Neural progenitor cell (in vitro differentiated cells): ENCODE measurements at regions not wholly inside any gene's neighbourhood (a gene's known extent, or its start where the extent isn't known, plus 50 kb on each side); places are given as distances from the start of the nearest gene placed in this dataset.

Experiments used
- DNase-seq: peaks from one replicate; pipeline ENCODE4 v3.0.0-alpha.2; 2016; ENCODE audit warnings: low spot score
- H2AFZ ChIP-seq: fragments of 200-600 bp; sonication (generic); replicated peaks from 2 replicates; pipeline ENCODE4 v1.6.1; 2016; ENCODE audit warnings: antibody characterized with exemption
- H3F3A ChIP-seq: fragments of 200-600 bp; sonication (generic); 2 replicates; pipeline ENCODE4 v1.6.1; 2016; ENCODE audit warnings: antibody characterized with exemption, low read depth
- H3K27ac ChIP-seq: fragments of 200-600 bp; sonication (generic); 2 replicates; pipeline ENCODE4 v1.5.1; 2016; ENCODE audit warnings: mild to moderate bottlenecking
- H3K27me3 ChIP-seq: fragments of 200-600 bp; sonication (generic); 2 replicates; pipeline ENCODE4 v1.6.1; 2016; ENCODE audit warnings: mild to moderate bottlenecking, moderate library complexity
- H3K36me3 ChIP-seq: fragments of 200-600 bp; sonication (generic); 2 replicates; pipeline ENCODE4 v1.5.1; 2016
- H3K4me1 ChIP-seq: fragments of 200-600 bp; sonication (generic); 2 replicates; pipeline ENCODE4 v1.6.1; 2016; ENCODE audit warnings: mixed run types
- H3K4me2 ChIP-seq: fragments of 200-600 bp; sonication (generic); 2 replicates; pipeline ENCODE4 v1.6.1; 2016
- H3K4me3 ChIP-seq: fragments of 200-600 bp; sonication (generic); 2 replicates; pipeline ENCODE4 v1.5.1; 2016
- H3K79me2 ChIP-seq: fragments of 200-600 bp; sonication (generic); 2 replicates; pipeline ENCODE4 v1.6.1; 2016; ENCODE audit warnings: low read depth
- H3K9ac ChIP-seq: fragments of 200-600 bp; sonication (generic); 2 replicates; pipeline ENCODE4 v1.6.1; 2016
- H3K9me3 ChIP-seq: fragments of 200-600 bp; sonication (generic); 2 replicates; pipeline ENCODE4 v1.5.1; 2016; ENCODE audit warnings: low read depth
- H4K20me1 ChIP-seq: fragments of 200-600 bp; sonication (generic); 2 replicates; pipeline ENCODE4 v1.6.1; 2016; ENCODE audit warnings: low read depth
- H3K27ac Mint-ChIP-seq: 3 replicates; pipeline ENCODE4 v1.8.0; 2021; ENCODE audit warnings: mixed read lengths
- H3K27me3 Mint-ChIP-seq: 2 replicates; pipeline ENCODE4 v1.8.0; 2022; ENCODE audit warnings: low read depth, mild to moderate bottlenecking, inconsistent platforms, moderate library complexity, mixed read lengths; ENCODE audit not compliant: insufficient read depth
- H3K36me3 Mint-ChIP-seq: 3 replicates; pipeline ENCODE4 v1.8.0; 2021; ENCODE audit warnings: mixed read lengths
- H3K4me1 Mint-ChIP-seq: 3 replicates; pipeline ENCODE4 v1.8.0; 2021; ENCODE audit warnings: mixed read lengths
- H3K4me3 Mint-ChIP-seq: 3 replicates; pipeline ENCODE4 v1.8.0; 2021; ENCODE audit warnings: mild to moderate bottlenecking, moderate library complexity, mixed read lengths
- H3K9me3 Mint-ChIP-seq: 3 replicates; pipeline ENCODE4 v1.8.0; 2020; ENCODE audit warnings: mixed read lengths
- CTCF ChIP-seq: fragments of 200-600 bp; sonication (generic); IDR thresholded peaks from 2 replicates; pipeline ENCODE4 v1.5.1; 2017; ENCODE audit warnings: antibody characterized with exemption, mild to moderate bottlenecking
- EZH2 ChIP-seq: fragments of 200-600 bp; sonication (generic); IDR thresholded peaks from 2 replicates; pipeline ENCODE4 v1.6.1; 2017; ENCODE audit warnings: antibody characterized with exemption, mild to moderate bottlenecking, moderate library complexity
- EZH2phosphoT487 ChIP-seq: fragments of 200-600 bp; sonication (generic); IDR thresholded peaks from 2 replicates; pipeline ENCODE4 v1.6.1; 2017; ENCODE audit warnings: antibody characterized with exemption

GRCh38 chr6:163739408-163739725 lies 324.8 kb downstream of the QKI start:
- no peaks in the 10 kb centered on the region for H3K36me3 ChIP-seq
- H3K36me3 Mint-ChIP-seq: no peaks in the 10 kb centered on the region
- H3K4me2 ChIP-seq: no peak overlapping the region
- H3K4me1 Mint-ChIP-seq: peaks cover 10% of the 10 kb centered on the region
- no peak for TF ChIP-seq EZH2phosphoT487
- TF ChIP-seq EZH2: no peak
- no peak for TF ChIP-seq CTCF
- H3K27me3 Mint-ChIP-seq: peaks cover 4% of the 10 kb centered on the region
- no peaks in the 10 kb centered on the region for H3F3A ChIP-seq
- no peak for DNase-seq
- no peak overlapping the region for H3K27ac Mint-ChIP-seq
- H4K20me1 ChIP-seq: no peaks in the 10 kb centered on the region
- H3K9me3 ChIP-seq: no peaks in the 10 kb centered on the region
- H3K27ac ChIP-seq: no peak overlapping the region
- H3K4me3 Mint-ChIP-seq: no peak overlapping the region
- no peaks in the 10 kb centered on the region for H3K4me1 ChIP-seq
- H3K27me3 ChIP-seq: no peaks in the 10 kb centered on the region
- no peaks in the 10 kb centered on the region for H3K79me2 ChIP-seq
- peaks cover 10% of the 10 kb centered on the region for H3K9me3 Mint-ChIP-seq
- H2AFZ ChIP-seq: no peak overlapping the region
- no peak overlapping the region for H3K9ac ChIP-seq
- H3K4me3 ChIP-seq: no peak overlapping the region

DNA sequence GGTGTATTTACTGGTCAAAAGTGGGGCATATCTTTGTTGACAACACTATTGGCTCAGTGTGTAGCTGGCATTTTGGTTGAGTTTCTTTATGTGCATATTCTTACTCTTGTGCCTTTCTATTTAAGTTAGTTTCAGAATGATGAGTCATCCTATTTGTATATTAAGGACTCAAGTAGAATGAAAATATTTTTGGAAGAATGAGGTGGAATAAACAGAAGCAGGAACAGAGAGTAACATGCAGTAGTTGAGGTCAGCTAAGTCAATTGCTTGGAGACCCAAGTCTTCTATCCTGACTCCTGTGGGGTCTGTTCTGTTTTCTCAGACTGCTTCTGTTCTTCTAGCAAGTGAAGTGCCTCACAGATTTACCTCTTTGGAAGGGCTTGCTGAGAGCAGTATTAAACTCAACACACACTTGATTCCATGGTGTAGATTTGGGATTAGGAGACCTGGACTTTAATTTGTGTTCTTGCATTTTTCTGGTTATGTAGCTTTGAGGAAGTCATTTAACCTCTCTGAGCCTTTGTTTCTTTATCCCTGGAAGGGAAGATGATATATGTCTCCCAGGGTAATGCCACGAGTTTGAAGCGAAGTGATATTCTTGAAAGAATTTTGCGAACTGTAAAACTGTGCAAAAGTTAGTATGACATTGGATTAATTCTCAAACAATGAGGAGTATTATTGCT lies 324.3 kb downstream of the QKI start:
- no peak overlapping the region for H3K27ac Mint-ChIP-seq
- H4K20me1 ChIP-seq: no peaks in the 10 kb centered on the region
- peaks cover 10% of the 10 kb centered on the region for H3K9me3 Mint-ChIP-seq
- no peaks in the 10 kb centered on the region for H3K79me2 ChIP-seq
- H3K9ac ChIP-seq: no peak overlapping the region
- no peak overlapping the region for H3K4me3 ChIP-seq
- no peak overlapping the region for H3K4me3 Mint-ChIP-seq
- H3K36me3 Mint-ChIP-seq: no peaks in the 10 kb centered on the region
- no peak overlapping the region for H3K27ac ChIP-seq
- TF ChIP-seq EZH2phosphoT487 (no peak), CTCF (no peak)
- H2AFZ ChIP-seq: no peak overlapping the region
- DNase-seq: no peak
- no peak overlapping the region for H3K4me2 ChIP-seq
- no peaks in the 10 kb centered on the region for H3K27me3 ChIP-seq
- no peaks in the 10 kb centered on the region for H3K9me3 ChIP-seq
- no peaks in the 10 kb centered on the region for H3F3A ChIP-seq
- peaks cover 4% of the 10 kb centered on the region for H3K27me3 Mint-ChIP-seq
- H3K4me1 Mint-ChIP-seq: peaks cover 10% of the 10 kb centered on the region
- no peaks in the 10 kb centered on the region for H3K36me3 ChIP-seq
- no peaks in the 10 kb centered on the region for H3K4me1 ChIP-seq

- H2AFZ ChIP-seq: no peak overlapping the region
- H3K9me3 Mint-ChIP-seq: peaks cover 10% of the 10 kb centered on the region
Measured at GRCh38 chr6:163738304-163738703, 323.8 kb downstream of the QKI start.

More at GRCh38 chr6:163738304-163738703, 323.8 kb downstream of the QKI start:
- H3K4me3 Mint-ChIP-seq: no peak overlapping the region
- no peak overlapping the region for H3K4me2 ChIP-seq
- TF ChIP-seq CTCF (no peak), EZH2 (no peak), EZH2phosphoT487 (no peak)
- H3F3A ChIP-seq: no peaks in the 10 kb centered on the region
- H3K36me3 Mint-ChIP-seq: no peaks in the 10 kb centered on the region
- no peak overlapping the region for H3K27ac Mint-ChIP-seq
- no peaks in the 10 kb centered on the region for H3K9me3 ChIP-seq
- no peak overlapping the region for H3K4me3 ChIP-seq
- H3K79me2 ChIP-seq: no peaks in the 10 kb centered on the region
- H3K27me3 ChIP-seq: no peaks in the 10 kb centered on the region
- no peaks in the 10 kb centered on the region for H3K36me3 ChIP-seq
- H3K9ac ChIP-seq: no peak overlapping the region
- no peak for DNase-seq
- H3K27me3 Mint-ChIP-seq: peaks cover 4% of the 10 kb centered on the region
- no peaks in the 10 kb centered on the region for H4K20me1 ChIP-seq
- H3K27ac ChIP-seq: no peak overlapping the region
- peaks cover 10% of the 10 kb centered on the region for H3K4me1 Mint-ChIP-seq
- H3K4me1 ChIP-seq: no peaks in the 10 kb centered on the region
